IMR-90 (cell line): ENCODE measurements at regions not wholly inside any gene's neighbourhood (a gene's known extent, or its start where the extent isn't known, plus 50 kb on each side); places are given as distances from the start of the nearest gene placed in this dataset.

Source experiments
- ATAC-seq: fragments of 200-7000 bp; cut with Tn5 transposase; 2 replicates; pipeline ENCODE4 v1.9.1; 2020; ENCODE audit warnings: low read depth, mild to moderate bottlenecking, moderate library complexity
- BruUV-seq: library from RNA; stranded (reverse); fragments of 400-500 nt; replicated peaks from 2 replicates; lab custom pipeline; 2021; lab: Mats Ljungman, UMichigan
- CTCF ChIA-PET: fragments of 300-600 bp; formaldehyde crosslinking; extraction: SDS; loops from one replicate; lab custom pipeline; 2021; ENCODE audit warnings: antibody characterized with exemption; lab: Yijun Ruan, JAX
- POLR2A ChIA-PET: fragments of 300-600 bp; sonication (Branson Sonifier 250); formaldehyde crosslinking; loops from one replicate; lab custom pipeline; 2022; ENCODE audit warnings: antibody characterized with exemption; ENCODE audit not compliant: unreplicated experiment; lab: Charles Lee
- DNase-seq: peaks from one replicate; pipeline ENCODE4 v3.0.0; 2013
- H2AFZ ChIP-seq: replicated peaks from 2 replicates; pipeline ENCODE3; 2013; ENCODE audit warnings: low read length, mild to moderate bottlenecking; ENCODE audit not compliant: poor library complexity
- H2AK5ac ChIP-seq: 2 replicates; pipeline ENCODE4 v1.6.1; 2013; ENCODE audit warnings: low read depth, low read length, inconsistent platforms
- H2AK9ac ChIP-seq: replicated peaks from 2 replicates; pipeline ENCODE3; 2013; ENCODE audit warnings: mild to moderate bottlenecking, low read depth, low read length, moderate library complexity; ENCODE audit not compliant: poor library complexity
- H2BK120ac ChIP-seq: 2 replicates; pipeline ENCODE4 v1.6.1; 2013; ENCODE audit warnings: low read depth, low read length, inconsistent platforms
- H2BK15ac ChIP-seq: 3 replicates; pipeline ENCODE4 v1.6.1; 2013; ENCODE audit warnings: low read depth, low read length, inconsistent platforms
- H2BK20ac ChIP-seq: 2 replicates; pipeline ENCODE4 v1.6.1; 2013; ENCODE audit warnings: low read depth, mild to moderate bottlenecking, inconsistent platforms, low read length, moderate library complexity
- H2BK5ac ChIP-seq: 2 replicates; pipeline ENCODE4 v1.6.1; 2013; ENCODE audit warnings: mild to moderate bottlenecking, low read depth, low read length, inconsistent platforms; ENCODE audit not compliant: poor library complexity, severe bottlenecking
- H3K14ac ChIP-seq: replicated peaks from 2 replicates; pipeline ENCODE4 v1.6.1; 2013; ENCODE audit warnings: low read depth, low read length, inconsistent platforms
- H3K18ac ChIP-seq: 2 replicates; pipeline ENCODE4 v1.6.1; 2013; ENCODE audit warnings: low read depth, low read length, control low read depth
- H3K23ac ChIP-seq: 2 replicates; pipeline ENCODE4 v1.6.1; 2013; ENCODE audit warnings: low read depth, low read length, inconsistent platforms
- H3K27ac ChIP-seq: 2 replicates; pipeline ENCODE4 v1.5.1; 2013; ENCODE audit warnings: mild to moderate bottlenecking, control low read depth, low read length; ENCODE audit not compliant: insufficient read depth
- H3K27me3 ChIP-seq: 2 replicates; pipeline ENCODE4 v1.6.1; 2013; ENCODE audit warnings: low read length; ENCODE audit not compliant: control insufficient read depth, insufficient read depth
- H3K36me3 ChIP-seq: 2 replicates; pipeline ENCODE4 v1.6.1; 2013; ENCODE audit warnings: low read length, mixed read lengths; ENCODE audit not compliant: control insufficient read depth, insufficient read depth
- H3K4ac ChIP-seq: 2 replicates; pipeline ENCODE4 v1.6.1; 2013; ENCODE audit warnings: low read depth, low read length, inconsistent platforms
- H3K4me1 ChIP-seq: 2 replicates; pipeline ENCODE4 v1.6.1; 2013; ENCODE audit warnings: low read length, mixed read lengths; ENCODE audit not compliant: control insufficient read depth, insufficient read depth
- H3K4me2 ChIP-seq: 2 replicates; pipeline ENCODE4 v1.6.1; 2013; ENCODE audit warnings: low read depth, mild to moderate bottlenecking, control low read depth, low read length, moderate library complexity
- H3K4me3 ChIP-seq: 2 replicates; pipeline ENCODE4 v1.5.1; 2013; ENCODE audit warnings: low read depth, mild to moderate bottlenecking, control low read depth, low read length, moderate library complexity; ENCODE audit not compliant: insufficient read depth
- H3K56ac ChIP-seq: 2 replicates; pipeline ENCODE4 v1.6.1; 2013; ENCODE audit warnings: low read length, inconsistent platforms; ENCODE audit not compliant: insufficient read depth; ENCODE audit errors: extremely low read depth
- H3K79me1 ChIP-seq, 2 experiments: 2 replicates each; pipeline ENCODE4 v1.6.1; 2013; ENCODE audit warnings: low read length in 2 of 2, inconsistent platforms in 1 of 2, low read depth in 1 of 2
- H3K9ac ChIP-seq: 2 replicates; pipeline ENCODE4 v1.6.1; 2013; ENCODE audit warnings: low read depth, low read length, control low read depth
- H3K9me1 ChIP-seq: 2 replicates; pipeline ENCODE4 v1.6.1; 2013; ENCODE audit warnings: low read length, inconsistent platforms; ENCODE audit not compliant: insufficient read depth
- H3K9me3 ChIP-seq: 2 replicates; pipeline ENCODE4 v1.6.1; 2013; ENCODE audit warnings: low read length; ENCODE audit not compliant: control insufficient read depth, insufficient read depth
- H4K20me1 ChIP-seq: 2 replicates; pipeline ENCODE4 v1.6.1; 2013; ENCODE audit warnings: low read length, inconsistent platforms; ENCODE audit not compliant: insufficient read depth
- H4K5ac ChIP-seq: 2 replicates; pipeline ENCODE4 v1.6.1; 2013; ENCODE audit warnings: mild to moderate bottlenecking, low read depth, low read length, control low read depth
- H4K8ac ChIP-seq, 2 experiments: 2 replicates each; pipeline ENCODE4 v1.6.1; 2013; ENCODE audit warnings: low read depth in 2 of 2, low read length in 2 of 2, control low read depth in 1 of 2, inconsistent platforms in 1 of 2
- H4K91ac ChIP-seq: 2 replicates; pipeline ENCODE4 v1.6.1; 2013; ENCODE audit warnings: low read depth, low read length, inconsistent platforms; ENCODE audit not compliant: insufficient read depth
- BHLHE40 ChIP-seq: fragments of 150-350 bp; IDR thresholded peaks from 2 replicates; pipeline ENCODE4 v1.6.1; 2016; ENCODE audit warnings: mild to moderate bottlenecking, low read depth, low read length
- CEBPB ChIP-seq: IDR thresholded peaks from 2 replicates; pipeline ENCODE4 v1.6.1; 2012; ENCODE audit warnings: low read depth, low read length, improper control_type of control experiment
- CHD1 ChIP-seq: IDR thresholded peaks from 2 replicates; pipeline ENCODE4 v1.6.1; 2012; ENCODE audit warnings: low read depth, low read length, improper control_type of control experiment
- MAFK ChIP-seq: IDR thresholded peaks from 2 replicates; pipeline ENCODE4 v1.6.1; 2012; ENCODE audit warnings: low read depth, low read length, improper control_type of control experiment
- MAZ ChIP-seq: IDR thresholded peaks from 2 replicates; pipeline ENCODE4 v1.6.1; 2012; ENCODE audit warnings: low read depth, mild to moderate bottlenecking, low read length, improper control_type of control experiment, moderate library complexity, borderline replicate concordance
- MXI1 ChIP-seq: IDR thresholded peaks from 2 replicates; pipeline ENCODE4 v1.6.1; 2012; ENCODE audit warnings: low read depth, mild to moderate bottlenecking, low read length, moderate library complexity, borderline replicate concordance
- NFE2L2 ChIP-seq: fragments of 150-350 bp; IDR thresholded peaks from 2 replicates; pipeline ENCODE4 v1.6.1; 2016; ENCODE audit warnings: low read depth, mild to moderate bottlenecking, low read length
- POLR2A ChIP-seq: IDR thresholded peaks from 2 replicates; pipeline ENCODE4 v1.6.1; 2012; ENCODE audit warnings: mild to moderate bottlenecking, low read depth, low read length
- RCOR1 ChIP-seq: IDR thresholded peaks from 2 replicates; pipeline ENCODE4 v1.6.1; 2012; ENCODE audit warnings: mild to moderate bottlenecking, low read length, improper control_type of control experiment; ENCODE audit not compliant: insufficient replicate concordance
- RFX5 ChIP-seq: IDR thresholded peaks from 2 replicates; pipeline ENCODE4 v1.8.0; 2012; ENCODE audit warnings: low read depth, mild to moderate bottlenecking, low read length, moderate library complexity
- SMC3 ChIP-seq: fragments of 150-350 bp; IDR thresholded peaks from 2 replicates; pipeline ENCODE4 v1.6.1; 2016; ENCODE audit warnings: low read depth, mild to moderate bottlenecking, antibody characterized with exemption, low read length, moderate library complexity
- WGBS, 2 experiments: methylation state at CpG; one replicate each; pipeline versions ENCODE4 v1.1.5 to v1.1.7; 2013; ENCODE audit warnings: missing lambda C conversion rate in 2 of 2; ENCODE audit not compliant: insufficient read length in 1 of 2; ENCODE audit errors: extremely low coverage in 2 of 2; 5-methylcytosine and 5-hydroxymethylcytosine counted together
- dilution Hi-C: fragments of 300-500 bp; cut with HindIII; formaldehyde crosslinking; loops from one replicate; pipeline ENCODE4 v1.14.3; 2018; ENCODE audit warnings: low sequenced_read_pairs; ENCODE audit not compliant: unreplicated experiment
- in situ Hi-C: fragments of 300-500 bp; cut with MboI; formaldehyde crosslinking; loops from 3 replicates; pipeline ENCODE4 v1.14.3; 2019; ENCODE audit warnings: low sequenced_read_pairs, inconsistent platforms, mixed read lengths
- intact Hi-C: fragments of 100-400 bp; cut with micrococcal nuclease; formaldehyde crosslinking; loops from 2 replicates; pipeline ENCODE4 v1.10.0; 2022
- TF ChIP-seq, protein P1 (sequence below): conservative IDR thresholded peaks from 2 replicates; pipeline ENCODE4 v1.5.1; 2012; ENCODE audit warnings: mild to moderate bottlenecking, low read depth, low read length, improper control_type of control experiment
- TF ChIP-seq, protein P2 (sequence below): fragments of 150-350 bp; IDR thresholded peaks from 2 replicates; pipeline ENCODE4 v1.6.1; 2016; ENCODE audit warnings: low read depth, mild to moderate bottlenecking, low read length, moderate library complexity, borderline replicate concordance
- TF ChIP-seq, protein P3 (sequence below): fragments of 150-350 bp; IDR thresholded peaks from 2 replicates; pipeline ENCODE4 v1.6.1; 2017; ENCODE audit warnings: mild to moderate bottlenecking, antibody characterized with exemption, low read length, low read depth

DNA sequence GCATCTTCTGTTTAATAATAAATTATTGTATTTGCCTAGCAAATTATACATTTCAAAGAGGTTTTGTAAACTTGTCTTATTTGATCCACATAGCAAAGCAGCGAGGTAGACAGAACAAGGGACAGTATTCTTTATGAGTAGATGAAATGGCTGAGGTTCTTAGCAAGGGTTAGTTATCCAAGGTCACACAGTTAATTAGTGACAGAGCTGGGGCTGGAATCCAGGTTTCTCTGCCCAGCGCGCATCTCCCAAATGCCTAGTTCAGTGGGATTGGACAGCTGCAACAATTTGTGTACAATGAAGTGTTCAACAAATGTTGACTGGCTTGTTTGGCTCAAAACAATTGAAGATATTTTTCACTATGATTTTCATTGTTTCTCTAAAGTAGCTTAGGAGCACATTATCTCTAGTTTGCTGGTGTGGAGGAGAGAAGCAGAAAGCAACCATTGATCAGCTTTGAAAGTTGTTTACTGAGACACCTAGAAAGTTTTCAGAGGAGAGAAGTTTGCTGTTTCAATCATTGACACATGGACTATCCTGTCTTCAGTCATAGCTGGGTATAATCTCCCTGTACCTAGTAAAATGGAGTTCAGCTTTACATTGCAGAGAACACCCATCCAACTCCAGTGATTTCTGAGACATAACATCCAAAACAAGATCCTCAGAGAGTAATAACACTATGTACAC, 270.6 kb downstream of the FAT3 start:
- POLR2A ChIA-PET, result no interaction called here

More for the DNA sequence above, 270.6 kb downstream of the FAT3 start:
- H3K79me1 ChIP-seq, result no peaks in the 10 kb centered on the region
- BruUV-seq, result no TSS peak
- ATAC-seq, result no peak
- no peaks in the 10 kb centered on the region for H3K36me3 ChIP-seq
- no peak overlapping the region for H3K56ac ChIP-seq
- H4K20me1 ChIP-seq, result no peaks in the 10 kb centered on the region
- no peaks in the 10 kb centered on the region for H3K9me3 ChIP-seq
- H3K4me2 ChIP-seq, result no peak overlapping the region
- no peak overlapping the region for H4K91ac ChIP-seq
- H2BK5ac ChIP-seq, result no peak overlapping the region
- H2AFZ ChIP-seq, result no peak overlapping the region
- H3K27me3 ChIP-seq, result no peaks in the 10 kb centered on the region
- DNase-seq, result no peak
- no peak overlapping the region for H3K27ac ChIP-seq
- CTCF ChIA-PET, result no interaction called here
- H2AK5ac ChIP-seq, result no peak overlapping the region
- TF ChIP-seq RFX5, result no peak
- no peak for TF ChIP-seq MAZ
- TF ChIP-seq MAFK, result no peak
- no peak for TF ChIP-seq SMC3
- no peak for TF ChIP-seq CEBPB
- TF ChIP-seq NFE2L2, result no peak
- no peak for TF ChIP-seq POLR2A
- no peak for TF ChIP-seq BHLHE40
- TF ChIP-seq CHD1, result no peak
- TF ChIP-seq, protein P1, sequence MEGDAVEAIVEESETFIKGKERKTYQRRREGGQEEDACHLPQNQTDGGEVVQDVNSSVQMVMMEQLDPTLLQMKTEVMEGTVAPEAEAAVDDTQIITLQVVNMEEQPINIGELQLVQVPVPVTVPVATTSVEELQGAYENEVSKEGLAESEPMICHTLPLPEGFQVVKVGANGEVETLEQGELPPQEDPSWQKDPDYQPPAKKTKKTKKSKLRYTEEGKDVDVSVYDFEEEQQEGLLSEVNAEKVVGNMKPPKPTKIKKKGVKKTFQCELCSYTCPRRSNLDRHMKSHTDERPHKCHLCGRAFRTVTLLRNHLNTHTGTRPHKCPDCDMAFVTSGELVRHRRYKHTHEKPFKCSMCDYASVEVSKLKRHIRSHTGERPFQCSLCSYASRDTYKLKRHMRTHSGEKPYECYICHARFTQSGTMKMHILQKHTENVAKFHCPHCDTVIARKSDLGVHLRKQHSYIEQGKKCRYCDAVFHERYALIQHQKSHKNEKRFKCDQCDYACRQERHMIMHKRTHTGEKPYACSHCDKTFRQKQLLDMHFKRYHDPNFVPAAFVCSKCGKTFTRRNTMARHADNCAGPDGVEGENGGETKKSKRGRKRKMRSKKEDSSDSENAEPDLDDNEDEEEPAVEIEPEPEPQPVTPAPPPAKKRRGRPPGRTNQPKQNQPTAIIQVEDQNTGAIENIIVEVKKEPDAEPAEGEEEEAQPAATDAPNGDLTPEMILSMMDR, result no peak
- TF ChIP-seq, protein P2, sequence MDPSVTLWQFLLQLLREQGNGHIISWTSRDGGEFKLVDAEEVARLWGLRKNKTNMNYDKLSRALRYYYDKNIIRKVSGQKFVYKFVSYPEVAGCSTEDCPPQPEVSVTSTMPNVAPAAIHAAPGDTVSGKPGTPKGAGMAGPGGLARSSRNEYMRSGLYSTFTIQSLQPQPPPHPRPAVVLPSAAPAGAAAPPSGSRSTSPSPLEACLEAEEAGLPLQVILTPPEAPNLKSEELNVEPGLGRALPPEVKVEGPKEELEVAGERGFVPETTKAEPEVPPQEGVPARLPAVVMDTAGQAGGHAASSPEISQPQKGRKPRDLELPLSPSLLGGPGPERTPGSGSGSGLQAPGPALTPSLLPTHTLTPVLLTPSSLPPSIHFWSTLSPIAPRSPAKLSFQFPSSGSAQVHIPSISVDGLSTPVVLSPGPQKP, result no peak
- no peak for TF ChIP-seq MXI1
- TF ChIP-seq, protein P3, sequence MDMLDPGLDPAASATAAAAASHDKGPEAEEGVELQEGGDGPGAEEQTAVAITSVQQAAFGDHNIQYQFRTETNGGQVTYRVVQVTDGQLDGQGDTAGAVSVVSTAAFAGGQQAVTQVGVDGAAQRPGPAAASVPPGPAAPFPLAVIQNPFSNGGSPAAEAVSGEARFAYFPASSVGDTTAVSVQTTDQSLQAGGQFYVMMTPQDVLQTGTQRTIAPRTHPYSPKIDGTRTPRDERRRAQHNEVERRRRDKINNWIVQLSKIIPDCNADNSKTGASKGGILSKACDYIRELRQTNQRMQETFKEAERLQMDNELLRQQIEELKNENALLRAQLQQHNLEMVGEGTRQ, result no peak
- no peak for TF ChIP-seq RCOR1
- no peak overlapping the region for H2BK20ac ChIP-seq
- intact Hi-C loops (no loop called here), in situ Hi-C loops (no loop called here), dilution Hi-C loops (no loop called here)
- H4K8ac ChIP-seq, result no peak overlapping the region
- H3K23ac ChIP-seq, result no peak overlapping the region
- H2BK15ac ChIP-seq, result no peak overlapping the region
- H3K14ac ChIP-seq, result no peak overlapping the region
- H3K4me1 ChIP-seq, result no peaks in the 10 kb centered on the region
- H3K18ac ChIP-seq, result no peak overlapping the region
- H4K5ac ChIP-seq, result no peak overlapping the region
- no peak overlapping the region for H2BK120ac ChIP-seq
- no peak overlapping the region for H3K4me3 ChIP-seq
- no peak overlapping the region for H2AK9ac ChIP-seq
- H3K9me1 ChIP-seq, result no peaks in the 10 kb centered on the region
- H3K9ac ChIP-seq, result no peak overlapping the region
- H3K4ac ChIP-seq, result no peak overlapping the region
- no CpG with 5 or more reads among the region's 3 CpGs for WGBS, 2 experiments
